ENCODE measurements at regions not wholly inside any gene's neighbourhood (a gene's known extent, or its start where the extent isn't known, plus 50 kb on each side); places are given as distances from the start of the nearest gene placed in this dataset.

- Mint-ChIP-seq H3K27ac (no peak overlapping the region), H3K4me3 (no peak overlapping the region), H3K36me3 (ENCODE audit: low read depth) (no peaks in the 10 kb centered on the region), H3K27me3 (ENCODE audit: low read depth, poor library complexity) (peaks cover 5% of the 10 kb centered on the region), H3K4me1 (peaks cover 20% of the 10 kb centered on the region), H3K9me3 (no peaks in the 10 kb centered on the region)
- no peak for DNase-seq
- TF ChIP-seq CTCF (IDR thresholded peaks at IDR 0.05): no peak
These were observed 134.5 kb downstream of the PALM2AKAP2 start for GRCh38 chr9:109914280-109915027.

DNA sequence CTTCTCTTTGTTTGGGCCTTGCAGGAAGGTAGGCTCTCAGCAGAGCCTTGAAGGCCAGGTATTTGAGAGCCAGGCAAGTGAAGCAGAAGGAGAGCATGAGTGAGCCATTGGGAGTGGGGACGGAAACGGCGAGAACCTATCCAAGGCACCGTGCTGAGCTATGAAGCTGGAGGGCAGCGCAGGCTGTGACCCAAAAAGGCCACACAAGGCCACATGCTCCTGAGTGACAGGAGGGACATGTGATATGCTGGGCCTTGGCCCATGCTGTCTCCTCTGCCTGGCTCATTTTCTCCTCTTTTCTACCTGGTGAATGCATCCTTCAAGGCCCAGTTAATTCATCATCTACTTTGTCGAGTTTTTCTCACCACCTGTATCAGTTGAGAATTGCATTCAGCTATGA is 136.3 kb downstream of the PALM2AKAP2 start:
- Mint-ChIP-seq H3K4me3 (no peak overlapping the region), H3K27ac (no peak overlapping the region)

DNA sequence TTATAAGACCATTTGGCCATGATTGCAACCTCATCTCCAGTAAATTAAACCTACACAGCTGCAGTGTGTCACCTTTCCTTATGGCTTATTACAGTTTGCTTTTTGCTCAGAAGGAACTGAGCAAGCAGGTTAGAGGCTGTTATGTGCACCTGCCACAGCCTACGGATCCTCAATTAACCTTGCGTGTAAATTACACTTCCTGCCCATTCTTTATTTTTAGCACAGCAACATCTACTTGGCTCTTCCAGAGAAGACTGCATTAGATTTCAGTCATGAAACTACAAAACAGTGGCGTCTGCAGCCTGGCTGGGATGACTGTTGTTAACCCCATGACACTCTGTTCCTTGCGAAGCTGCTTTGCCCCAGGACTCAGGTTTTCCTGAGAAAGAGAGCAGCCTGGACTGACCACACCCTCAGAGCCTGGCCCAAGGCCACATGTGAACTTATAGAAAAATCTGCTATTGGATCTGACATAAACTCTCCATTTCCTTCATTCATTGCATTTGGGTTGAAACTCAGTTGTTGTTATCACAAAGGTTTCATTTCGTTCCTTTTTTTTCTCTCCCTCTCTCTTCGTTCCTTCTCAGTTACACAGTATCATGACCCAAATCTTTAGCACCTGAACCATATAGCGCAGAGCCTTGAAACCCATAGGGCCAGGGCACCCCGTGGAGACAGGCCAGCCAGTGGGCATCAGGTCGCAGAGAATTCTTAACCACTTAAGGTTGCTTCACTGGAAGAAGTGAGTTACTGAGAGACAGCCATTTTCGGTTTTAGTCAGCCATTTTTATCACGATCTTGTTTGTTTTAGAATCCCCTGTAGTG is 138.6 kb downstream of the PALM2AKAP2 start:
- no peak overlapping the region for H3K4me3 Mint-ChIP-seq
- H3K27me3 Mint-ChIP-seq (ENCODE audit: low read depth, poor library complexity): peaks cover 5% of the 10 kb centered on the region
- H3K4me1 Mint-ChIP-seq: peaks cover 31% of the 10 kb centered on the region
- H3K27ac Mint-ChIP-seq: peak overlapping the region; percentile 70
- no peak for DNase-seq
- peaks cover 4% of the 10 kb centered on the region for H3K36me3 Mint-ChIP-seq (ENCODE audit: low read depth)
- no peak for TF ChIP-seq CTCF (IDR thresholded peaks at IDR 0.05)
- H3K9me3 Mint-ChIP-seq: no peaks in the 10 kb centered on the region

More for the DNA sequence above, 136.3 kb downstream of the PALM2AKAP2 start:
- DNase-seq: no peak
- no peak for TF ChIP-seq CTCF (IDR thresholded peaks at IDR 0.05)
- Mint-ChIP-seq H3K9me3 (no peaks in the 10 kb centered on the region), H3K36me3 (ENCODE audit: low read depth) (no peaks in the 10 kb centered on the region), H3K4me1 (peaks cover 25% of the 10 kb centered on the region), H3K27me3 (ENCODE audit: low read depth, poor library complexity) (peaks cover 5% of the 10 kb centered on the region)

DNA sequence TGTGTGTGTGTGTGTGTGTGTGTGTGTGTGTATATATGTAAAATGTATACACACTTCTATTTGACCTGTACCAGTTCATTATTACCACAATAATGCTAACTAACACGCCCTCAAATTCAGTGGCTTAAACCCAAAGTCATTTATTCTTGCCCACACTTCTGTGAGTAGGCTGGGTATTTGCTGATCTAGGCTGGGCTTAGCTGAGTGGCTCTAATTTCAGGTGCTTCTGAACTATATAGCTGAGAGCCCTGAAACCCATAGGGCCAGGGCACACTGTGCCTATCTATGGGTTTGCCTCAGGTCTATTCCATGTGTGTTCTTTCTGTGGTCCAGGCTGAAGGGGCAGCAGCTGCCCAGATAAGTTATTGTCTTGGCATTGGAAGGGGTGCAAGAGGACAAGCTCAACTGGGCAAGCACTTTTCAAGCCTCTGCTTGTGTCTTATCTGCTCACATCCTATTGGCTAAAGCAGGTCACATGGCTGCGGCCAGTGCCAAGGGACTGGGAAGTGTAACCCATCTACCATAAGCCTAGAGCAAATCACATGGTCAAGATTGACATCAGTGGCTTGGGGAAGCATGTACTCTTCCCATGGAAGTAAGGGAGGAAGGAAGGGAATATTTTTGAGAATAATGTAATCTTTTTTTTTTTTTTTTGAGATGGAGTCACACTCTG is 139.9 kb downstream of the PALM2AKAP2 start:
- TF ChIP-seq CTCF (IDR thresholded peaks at IDR 0.05): no peak
- Mint-ChIP-seq H3K36me3 (ENCODE audit: low read depth) (peaks cover 16% of the 10 kb centered on the region), H3K9me3 (no peaks in the 10 kb centered on the region), H3K4me3 (no peak overlapping the region), H3K4me1 (peaks cover 36% of the 10 kb centered on the region), H3K27ac (peak overlapping the region; percentile 55), H3K27me3 (ENCODE audit: low read depth, poor library complexity) (peaks cover 5% of the 10 kb centered on the region)
- DNase-seq: no peak

- Mint-ChIP-seq H3K36me3 (ENCODE audit: low read depth) (peaks cover 30% of the 10 kb centered on the region), H3K4me3 (no peak overlapping the region), H3K27ac (peak overlapping the region; percentile 75), H3K9me3 (no peaks in the 10 kb centered on the region), H3K27me3 (ENCODE audit: low read depth, poor library complexity) (no peaks in the 10 kb centered on the region), H3K4me1 (peaks cover 28% of the 10 kb centered on the region)
- TF ChIP-seq CTCF (IDR thresholded peaks at IDR 0.05): no peak
- no peak for DNase-seq
These were observed 142.8 kb downstream of the PALM2AKAP2 start for GRCh38 chr9:109922617-109923470.
